Tibial artery (tissue), 4 donors: ENCODE measurements at regions not wholly inside any gene's neighbourhood (a gene's known extent, or its start where the extent isn't known, plus 50 kb on each side); places are given as distances from the start of the nearest gene placed in this dataset.

ENCODE experiments used
- DNase-seq, 2 donors: peaks; one replicate each; pipeline ENCODE4 v3.0.0-alpha.2; 2019
- H3K27ac ChIP-seq, 2 donors: fragments of 200-600 bp; sonication (generic) in 1 of 2; 1 replicate in 1 of 2; 2 replicates in 1 of 2; pipeline ENCODE4 v1.5.1; 2018 to 2019; ENCODE audit warnings: mild to moderate bottlenecking in 1 of 2
- H3K27me3 ChIP-seq, 2 donors: fragments of 200-600 bp; sonication (generic) in 1 of 2; one replicate each; pipeline versions ENCODE4 v1.5.1 to v1.6.0; 2016 to 2019
- H3K36me3 ChIP-seq, 3 donors: fragments of 200-600 bp; sonication (generic) in 2 of 3; one replicate each; pipeline ENCODE4 v1.5.1; 2016 to 2019; ENCODE audit warnings: mild to moderate bottlenecking in 2 of 3
- H3K4me1 ChIP-seq, 4 donors: fragments of 200-600 bp; sonication (generic) in 2 of 4; 1 replicate in 3 of 4; 2 replicates in 1 of 4; pipeline ENCODE4 v1.5.1; 2016 to 2019
- H3K4me3 ChIP-seq, 2 donors: fragments of 200-600 bp; sonication (generic) in 1 of 2; 1 replicate in 1 of 2; 2 replicates in 1 of 2; pipeline ENCODE4 v1.5.1; 2018 to 2019; ENCODE audit warnings: mild to moderate bottlenecking in 2 of 2
- H3K9me3 ChIP-seq, 3 donors: fragments of 200-600 bp; sonication (generic) in 1 of 3; one replicate each; pipeline ENCODE4 v1.5.1; 2016 to 2019
- CTCF ChIP-seq, 2 experiments: fragments of 200-600 bp in 1 of 2; fragments of 450-650 bp in 1 of 2; IDR thresholded peaks; one replicate each; pipeline ENCODE4 v1.5.1; 2017 to 2019; ENCODE audit warnings: antibody characterized with exemption in 2 of 2, mild to moderate bottlenecking in 1 of 2, moderate library complexity in 1 of 2
- intact Hi-C: fragments of 100-400 bp; cut with DNase I; formaldehyde crosslinking; loops from one replicate; pipeline ENCODE4 v1.15.0; 2023; ENCODE audit warnings: low total_unique reads

DNA sequence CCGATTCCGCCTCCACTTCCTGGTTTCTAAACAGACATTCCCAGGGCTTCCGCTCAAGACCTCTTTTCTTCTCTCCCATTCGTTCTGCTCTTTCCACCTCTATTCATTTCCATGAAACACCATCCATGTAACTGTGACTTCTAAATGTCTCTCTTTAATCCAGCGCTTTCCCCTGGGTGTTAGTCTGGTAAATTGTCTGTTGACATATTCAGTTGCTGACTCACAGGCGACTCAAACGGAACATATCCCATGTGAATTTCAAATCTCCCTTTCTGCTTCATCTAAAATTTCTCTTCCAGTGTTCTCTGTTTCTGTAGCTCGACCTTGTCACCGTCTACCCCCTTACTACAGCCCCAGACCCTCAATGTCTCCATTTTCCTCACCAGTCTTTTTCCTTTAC, 119.1 kb downstream of the PFKFB3 start:
- H3K36me3 ChIP-seq = no peaks in the 10 kb centered on the region
- intact Hi-C loops = no loop called here
- no peaks in the 10 kb centered on the region for H3K27me3 ChIP-seq
- no peaks in the 10 kb centered on the region for H3K9me3 ChIP-seq
- H3K4me1 ChIP-seq = peaks cover 0 to 24% (median 2%) of the 10 kb centered on the region in 4 donors
- H3K27ac ChIP-seq = peak overlapping the region in 1 of 2 donors; percentile 22
- no peak overlapping the region for H3K4me3 ChIP-seq
- no peak for TF ChIP-seq CTCF (IDR thresholded peaks at IDR 0.05)
- no peak for DNase-seq

- no peak for TF ChIP-seq CTCF (IDR thresholded peaks at IDR 0.05)
- no peak for DNase-seq
- intact Hi-C loops = no loop called here
Observed at GRCh38 chr10:6322805-6323204, 120.1 kb downstream of the PFKFB3 start.

DNA sequence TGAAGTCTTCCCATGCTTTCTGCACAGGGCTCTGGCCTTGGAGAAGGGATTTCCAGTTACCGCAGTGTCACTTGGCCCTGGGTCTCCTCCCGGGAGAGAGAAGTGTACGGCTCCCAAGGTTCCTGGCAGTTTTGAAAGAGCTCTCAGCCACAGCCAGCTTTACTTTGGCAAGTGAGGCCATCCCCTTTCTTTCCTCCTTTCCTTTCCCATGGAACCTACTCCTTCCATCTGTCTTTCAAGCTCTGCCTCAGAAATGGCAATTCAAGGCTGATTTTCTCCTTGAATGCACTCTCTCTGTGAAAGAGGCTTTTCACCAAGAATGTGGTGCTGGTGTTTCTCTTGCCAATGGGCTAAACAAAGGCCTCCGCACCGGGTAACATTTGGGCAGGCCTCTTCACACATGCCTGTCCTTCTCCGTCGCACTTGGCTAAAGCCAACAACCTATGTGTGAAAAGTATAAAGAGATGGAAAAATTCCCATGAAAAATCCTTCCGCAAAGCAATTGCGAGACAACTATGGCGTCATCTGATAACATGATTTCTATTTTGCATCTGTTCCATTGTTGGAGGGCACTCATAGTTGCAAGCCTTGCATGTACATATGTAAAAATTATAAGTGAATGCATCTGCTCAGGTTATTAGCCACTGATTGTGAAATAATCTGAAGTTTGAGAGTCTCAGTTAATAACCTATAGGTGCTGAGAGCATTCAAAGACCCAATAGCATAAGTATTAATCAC, 125.4 kb downstream of the PFKFB3 start:
- H3K4me3 ChIP-seq = no peak overlapping the region
- no peaks in the 10 kb centered on the region for H3K27me3 ChIP-seq
- no peak for DNase-seq
- H3K27ac ChIP-seq = peak overlapping the region; percentile 37 to 66
- H3K4me1 ChIP-seq = peaks cover 0 to 37% (median 1%) of the 10 kb centered on the region in 4 donors
- intact Hi-C loops = no loop called here
- H3K36me3 ChIP-seq = peaks cover 0 to 7% (median 0%) of the 10 kb centered on the region in 3 donors
- TF ChIP-seq CTCF (IDR thresholded peaks at IDR 0.05) = no peak
- H3K9me3 ChIP-seq = no peaks in the 10 kb centered on the region

More at GRCh38 chr10:6322805-6323204, 120.1 kb downstream of the PFKFB3 start:
- no peak overlapping the region for H3K4me3 ChIP-seq
- H3K36me3 ChIP-seq = no peaks in the 10 kb centered on the region
- H3K27ac ChIP-seq = no peak overlapping the region
- H3K4me1 ChIP-seq = peaks cover 0 to 33% (median 2%) of the 10 kb centered on the region in 4 donors
- no peaks in the 10 kb centered on the region for H3K27me3 ChIP-seq
- no peaks in the 10 kb centered on the region for H3K9me3 ChIP-seq

- H3K27ac ChIP-seq = peak overlapping the region; percentile 37 to 66
- H3K36me3 ChIP-seq = peaks cover 0 to 7% (median 0%) of the 10 kb centered on the region in 3 donors
- H3K9me3 ChIP-seq = no peaks in the 10 kb centered on the region
- peaks cover 0 to 37% (median 1%) of the 10 kb centered on the region in 4 donors for H3K4me1 ChIP-seq
- no peak for TF ChIP-seq CTCF (IDR thresholded peaks at IDR 0.05)
- H3K27me3 ChIP-seq = no peaks in the 10 kb centered on the region
- H3K4me3 ChIP-seq = no peak overlapping the region
- intact Hi-C loops = no loop called here
- DNase-seq = peak; percentile 29 to 77
Observed at GRCh38 chr10:6328699-6329423, 126.1 kb downstream of the PFKFB3 start.

- peaks cover 0 to 7% (median 0%) of the 10 kb centered on the region in 3 donors for H3K36me3 ChIP-seq
- no peak for TF ChIP-seq CTCF (IDR thresholded peaks at IDR 0.05)
- no peak overlapping the region for H3K27ac ChIP-seq
- H3K27me3 ChIP-seq = no peaks in the 10 kb centered on the region
- no peak for DNase-seq
- peaks cover 0 to 12% (median 0%) of the 10 kb centered on the region in 4 donors for H3K4me1 ChIP-seq
- no peaks in the 10 kb centered on the region for H3K9me3 ChIP-seq
- H3K4me3 ChIP-seq = no peak overlapping the region
- intact Hi-C loops = no loop called here
Observed at GRCh38 chr10:6333086-6333485, 130.4 kb downstream of the PFKFB3 start.
